ENCODE measurements at regions not wholly inside any gene's neighbourhood (a gene's known extent, or its start where the extent isn't known, plus 50 kb on each side); places are given as distances from the start of the nearest gene placed in this dataset.
"Not testable (repeated sequence)": the region's sequence is repeated elsewhere in the genome, so short reads cannot be mapped to it uniquely, and the experiment has no call there.

GRCh38 chr14:24744641-24745040, 110.7 kb upstream of the GZMB start:
- no peak for DNase-seq (ENCODE audit: low read depth)

- no peak for DNase-seq (ENCODE audit: low read depth)
Measured at GRCh38 chr14:24741871-24742270, 107.9 kb upstream of the GZMB start.

- no peak for DNase-seq (ENCODE audit: low read depth)
Measured at GRCh38 chr14:24735984-24736630, 102.1 kb upstream of the GZMB start.

GRCh38 chr14:24734917-24735500, 101.0 kb upstream of the GZMB start:
- peak; percentile 62 for DNase-seq (ENCODE audit: low read depth)

- no peak for DNase-seq (ENCODE audit: low read depth)
Measured at GRCh38 chr14:24726480-24726879, 92.5 kb upstream of the GZMB start.

GRCh38 chr14:24725311-24725710, 91.3 kb upstream of the GZMB start:
- DNase-seq (ENCODE audit: low read depth), result no peak

- no peak for DNase-seq (ENCODE audit: low read depth)
Measured at GRCh38 chr14:24721775-24722174, 87.8 kb upstream of the GZMB start.

- no peak for DNase-seq (ENCODE audit: low read depth)
Measured at GRCh38 chr14:24715239-24715638, 81.2 kb upstream of the GZMB start.

- DNase-seq (ENCODE audit: low read depth), result no peak
Measured at GRCh38 chr14:24713404-24713803, 79.4 kb upstream of the GZMB start.

- DNase-seq (ENCODE audit: low read depth), result no peak
Measured at GRCh38 chr14:24712909-24713308, 78.9 kb upstream of the GZMB start.

GRCh38 chr14:24712374-24712773, 78.4 kb upstream of the GZMB start:
- DNase-seq (ENCODE audit: low read depth), result no peak

- peak; percentile 55 for DNase-seq (ENCODE audit: low read depth)
Measured at GRCh38 chr14:24710403-24711112, 76.6 kb upstream of the GZMB start.

- no peak for DNase-seq (ENCODE audit: low read depth)
Measured at GRCh38 chr14:24708684-24709083, 74.7 kb upstream of the GZMB start.

GRCh38 chr14:24706351-24706750, 72.4 kb upstream of the GZMB start:
- no peak for DNase-seq (ENCODE audit: low read depth)

- DNase-seq (ENCODE audit: low read depth), result no peak
Measured at GRCh38 chr14:24705840-24706239, 71.8 kb upstream of the GZMB start.

GRCh38 chr14:24701062-24701461, 67.1 kb upstream of the GZMB start:
- DNase-seq (ENCODE audit: low read depth), result no peak

- DNase-seq (ENCODE audit: low read depth), result no peak
Measured at GRCh38 chr14:24700511-24700910, 66.5 kb upstream of the GZMB start.

- no peak for DNase-seq (ENCODE audit: low read depth)
Measured at GRCh38 chr14:24699052-24699451, 65.1 kb upstream of the GZMB start.

- DNase-seq (ENCODE audit: low read depth), result not testable (repeated sequence)
Measured at GRCh38 chr14:24696280-24696920, 62.4 kb upstream of the GZMB start.

- DNase-seq (ENCODE audit: low read depth), result no peak
Measured at GRCh38 chr14:24695265-24696241, 61.6 kb upstream of the GZMB start.

- DNase-seq (ENCODE audit: low read depth), result no peak
Measured at GRCh38 chr14:24694680-24695079, 60.7 kb upstream of the GZMB start.

GRCh38 chr14:24693983-24694382, 60.0 kb upstream of the GZMB start:
- DNase-seq (ENCODE audit: low read depth), result no peak
